Activated CD8-positive, alpha-beta memory T cell treated with anti-CD3 and anti-CD28 coated beads for 1 hour (primary cell): ENCODE measurements at regions not wholly inside any gene's neighbourhood (a gene's known extent, or its start where the extent isn't known, plus 50 kb on each side); places are given as distances from the start of the nearest gene placed in this dataset.
"Not testable (repeated sequence)": the region's sequence is repeated elsewhere in the genome, so short reads cannot be mapped to it uniquely, and the experiment has no call there.

Experiments used
- DNase-seq, 2 donors: peaks; one replicate each; pipeline ENCODE4 v3.0.0-alpha.2; 2020; ENCODE audit warnings: low read depth in 1 of 2; ENCODE audit errors: extremely low read depth in 1 of 2

- no peak for DNase-seq
Measured at GRCh38 chr10:44278837-44279324, 106.0 kb downstream of the CXCL12 start.

GRCh38 chr10:44268435-44268948 lies 116.4 kb downstream of the CXCL12 start:
- DNase-seq = not testable (repeated sequence)

- no peak for DNase-seq
Measured at GRCh38 chr10:44267007-44267406, 117.9 kb downstream of the CXCL12 start.

GRCh38 chr10:44264244-44264643 lies 120.7 kb downstream of the CXCL12 start:
- no peak for DNase-seq

GRCh38 chr10:44263771-44264170 lies 121.1 kb downstream of the CXCL12 start:
- DNase-seq = no peak

- no peak for DNase-seq
Measured at GRCh38 chr10:44262551-44263251, 122.2 kb downstream of the CXCL12 start.

GRCh38 chr10:44261710-44262455 lies 123.0 kb downstream of the CXCL12 start:
- DNase-seq = no peak

GRCh38 chr10:44261296-44261695 lies 123.6 kb downstream of the CXCL12 start:
- DNase-seq = no peak

- DNase-seq = no peak
Measured at GRCh38 chr10:44260286-44260928, 124.5 kb downstream of the CXCL12 start.

- DNase-seq = no peak
Measured at GRCh38 chr10:44259090-44259874, 125.6 kb downstream of the CXCL12 start.

- DNase-seq = no peak
Measured at GRCh38 chr10:44258460-44259089, 126.3 kb downstream of the CXCL12 start.

GRCh38 chr10:44258019-44258418 lies 126.9 kb downstream of the CXCL12 start:
- DNase-seq = no peak

- DNase-seq = no peak
Measured at GRCh38 chr10:44253769-44254462, 131.0 kb downstream of the CXCL12 start.

- not testable (repeated sequence) for DNase-seq
Measured at GRCh38 chr10:44252631-44253030, 132.3 kb downstream of the CXCL12 start.

GRCh38 chr10:44249933-44250332 lies 135.0 kb downstream of the CXCL12 start:
- DNase-seq = not testable (repeated sequence)

GRCh38 chr10:44249490-44249889 lies 135.4 kb downstream of the CXCL12 start:
- no peak for DNase-seq

- not testable (repeated sequence) for DNase-seq
Measured at GRCh38 chr10:44246700-44247099, 138.2 kb downstream of the CXCL12 start.

- DNase-seq = not testable (repeated sequence)
Measured at GRCh38 chr10:44246287-44246686, 138.6 kb downstream of the CXCL12 start.

- DNase-seq = no peak
Measured at GRCh38 chr10:44245601-44245938, 139.3 kb downstream of the CXCL12 start.
